GM23248 (cell line): ENCODE measurements at regions not wholly inside any gene's neighbourhood (a gene's known extent, or its start where the extent isn't known, plus 50 kb on each side); places are given as distances from the start of the nearest gene placed in this dataset.

Experiments
- EZH2 ChIP-seq: fragments of 200-600 bp; sonication (generic); IDR thresholded peaks from 2 replicates; pipeline ENCODE4 v1.6.1; 2018; ENCODE audit warnings: antibody characterized with exemption, mild to moderate bottlenecking; ENCODE audit not compliant: insufficient read depth, poor library complexity, severe bottlenecking
- EZH2phosphoT487 ChIP-seq: fragments of 200-600 bp; sonication (generic); IDR thresholded peaks from 2 replicates; pipeline ENCODE4 v1.6.1; 2018; ENCODE audit warnings: antibody characterized with exemption, moderate library complexity, mild to moderate bottlenecking, low read depth; ENCODE audit not compliant: insufficient read depth

GRCh38 chr22:22770881-22771280 lies 116.7 kb upstream of the IGLL5 start:
- TF ChIP-seq EZH2 (no peak), EZH2phosphoT487 (no peak)
